ENCODE measurements at regions not wholly inside any gene's neighbourhood (a gene's known extent, or its start where the extent isn't known, plus 50 kb on each side); places are given as distances from the start of the nearest gene placed in this dataset.

DNA sequence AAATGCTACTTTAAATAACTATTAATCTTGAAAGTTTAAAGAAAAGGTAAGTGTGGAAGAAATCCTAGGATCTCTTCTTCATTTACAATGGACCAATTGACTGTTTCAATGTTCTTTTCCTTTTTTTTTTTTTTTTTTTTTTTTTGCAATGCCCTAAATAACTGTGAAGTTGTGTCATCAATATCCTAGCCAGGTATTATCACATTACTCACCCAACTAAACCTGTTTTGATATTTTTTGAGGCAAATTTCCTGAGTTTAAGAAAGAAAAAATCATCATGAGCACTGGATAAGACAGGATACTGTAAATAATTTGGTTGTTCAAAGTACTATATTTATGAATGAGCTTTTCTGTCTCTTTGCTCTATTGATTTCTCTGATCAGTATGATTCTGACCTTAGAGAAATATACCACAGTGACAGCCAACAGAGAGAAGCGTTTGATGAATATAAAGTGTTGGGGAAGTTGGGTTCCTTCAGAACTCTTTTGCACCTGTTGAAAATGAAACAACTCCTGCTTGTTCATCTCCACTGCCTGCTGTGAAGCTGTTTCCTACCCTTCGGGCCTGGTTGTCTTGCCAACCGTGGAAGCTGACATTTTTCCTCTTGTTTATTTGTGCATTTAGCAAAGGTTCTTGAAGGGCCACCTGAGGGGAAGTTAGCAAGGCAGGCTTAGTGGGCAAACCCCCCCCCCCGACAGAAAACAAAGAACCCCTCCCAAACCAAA, 1220.5 kb upstream of the SLC10A2 start:
- no peak overlapping the region for H3K27ac ChIP-seq
- H3K36me3 ChIP-seq, result no peaks in the 10 kb centered on the region
- TF ChIP-seq, protein P1, sequence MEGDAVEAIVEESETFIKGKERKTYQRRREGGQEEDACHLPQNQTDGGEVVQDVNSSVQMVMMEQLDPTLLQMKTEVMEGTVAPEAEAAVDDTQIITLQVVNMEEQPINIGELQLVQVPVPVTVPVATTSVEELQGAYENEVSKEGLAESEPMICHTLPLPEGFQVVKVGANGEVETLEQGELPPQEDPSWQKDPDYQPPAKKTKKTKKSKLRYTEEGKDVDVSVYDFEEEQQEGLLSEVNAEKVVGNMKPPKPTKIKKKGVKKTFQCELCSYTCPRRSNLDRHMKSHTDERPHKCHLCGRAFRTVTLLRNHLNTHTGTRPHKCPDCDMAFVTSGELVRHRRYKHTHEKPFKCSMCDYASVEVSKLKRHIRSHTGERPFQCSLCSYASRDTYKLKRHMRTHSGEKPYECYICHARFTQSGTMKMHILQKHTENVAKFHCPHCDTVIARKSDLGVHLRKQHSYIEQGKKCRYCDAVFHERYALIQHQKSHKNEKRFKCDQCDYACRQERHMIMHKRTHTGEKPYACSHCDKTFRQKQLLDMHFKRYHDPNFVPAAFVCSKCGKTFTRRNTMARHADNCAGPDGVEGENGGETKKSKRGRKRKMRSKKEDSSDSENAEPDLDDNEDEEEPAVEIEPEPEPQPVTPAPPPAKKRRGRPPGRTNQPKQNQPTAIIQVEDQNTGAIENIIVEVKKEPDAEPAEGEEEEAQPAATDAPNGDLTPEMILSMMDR (IDR thresholded peaks at IDR 0.05; ENCODE audit: low read depth, low read length), result no peak
- no peak overlapping the region for H3K4me3 ChIP-seq
- H3K4me1 ChIP-seq (ENCODE audit: low read depth), result no peaks in the 10 kb centered on the region
- H3K27me3 ChIP-seq, result no peaks in the 10 kb centered on the region
- H3K9me3 ChIP-seq (ENCODE audit: low read depth), result no peaks in the 10 kb centered on the region
- DNase-seq (ENCODE audit: low read depth in 1 of 2, low spot score in 1 of 2), result no peak

DNA sequence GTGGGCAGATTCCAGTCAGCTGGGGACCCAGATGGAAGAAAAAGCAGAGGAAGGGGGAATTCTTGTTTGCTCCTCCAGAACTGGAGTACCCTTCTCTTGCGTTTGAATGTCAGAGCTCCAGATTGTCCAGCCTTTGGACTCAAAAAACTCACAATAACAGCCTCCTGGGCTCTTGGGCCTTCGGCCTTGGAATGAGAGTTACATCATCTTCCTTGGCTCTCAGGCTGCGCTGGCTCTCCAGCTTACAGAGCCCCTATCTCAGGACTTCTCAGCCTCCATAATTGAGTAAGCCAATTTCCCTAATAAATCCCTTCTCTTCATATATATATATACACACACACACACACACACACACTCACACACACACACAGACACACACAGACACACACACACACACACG, 1215.7 kb upstream of the SLC10A2 start:
- TF ChIP-seq, protein P1 (IDR thresholded peaks at IDR 0.05; ENCODE audit: low read depth, low read length), result no peak
- no peak overlapping the region for H3K4me3 ChIP-seq

DNA sequence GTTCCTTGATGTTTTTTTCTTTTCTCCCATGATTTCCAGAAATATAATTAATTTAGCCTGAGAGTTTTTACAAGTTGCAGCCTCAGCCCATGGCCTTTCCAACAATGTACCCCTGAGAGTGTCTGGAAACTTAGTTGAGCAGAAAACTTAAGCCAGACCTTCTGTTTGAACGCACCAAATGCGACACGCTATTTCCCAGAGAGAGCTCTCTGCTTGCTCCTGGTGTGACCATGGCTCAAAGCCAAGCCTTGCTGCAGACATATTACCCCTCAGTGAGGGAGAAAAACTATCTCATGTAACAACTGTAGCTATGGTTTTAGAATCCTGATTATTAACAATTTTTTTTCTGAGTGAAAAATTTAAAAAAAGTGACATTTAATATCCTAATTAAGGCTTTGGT, 1204.5 kb upstream of the SLC10A2 start:
- Histone ChIP-seq H3K4me1 (ENCODE audit: low read depth) (no peaks in the 10 kb centered on the region), H3K4me3 (no peak overlapping the region), H3K36me3 (no peaks in the 10 kb centered on the region), H3K27ac (no peak overlapping the region), H3K9me3 (ENCODE audit: low read depth) (no peaks in the 10 kb centered on the region), H3K27me3 (no peaks in the 10 kb centered on the region)
- peak in 1 of 2 donors; percentile 13 for DNase-seq (ENCODE audit: low read depth in 1 of 2, low spot score in 1 of 2)
- TF ChIP-seq, protein P1 (IDR thresholded peaks at IDR 0.05; ENCODE audit: low read depth, low read length), result no peak

More for the DNA sequence above, 1215.7 kb upstream of the SLC10A2 start:
- no peaks in the 10 kb centered on the region for H3K36me3 ChIP-seq
- no peaks in the 10 kb centered on the region for H3K9me3 ChIP-seq (ENCODE audit: low read depth)
- no peaks in the 10 kb centered on the region for H3K4me1 ChIP-seq (ENCODE audit: low read depth)
- DNase-seq (ENCODE audit: low read depth in 1 of 2, low spot score in 1 of 2), result peak in 1 of 2 donors; percentile 56
- no peak overlapping the region for H3K27ac ChIP-seq
- H3K27me3 ChIP-seq, result no peaks in the 10 kb centered on the region

DNA sequence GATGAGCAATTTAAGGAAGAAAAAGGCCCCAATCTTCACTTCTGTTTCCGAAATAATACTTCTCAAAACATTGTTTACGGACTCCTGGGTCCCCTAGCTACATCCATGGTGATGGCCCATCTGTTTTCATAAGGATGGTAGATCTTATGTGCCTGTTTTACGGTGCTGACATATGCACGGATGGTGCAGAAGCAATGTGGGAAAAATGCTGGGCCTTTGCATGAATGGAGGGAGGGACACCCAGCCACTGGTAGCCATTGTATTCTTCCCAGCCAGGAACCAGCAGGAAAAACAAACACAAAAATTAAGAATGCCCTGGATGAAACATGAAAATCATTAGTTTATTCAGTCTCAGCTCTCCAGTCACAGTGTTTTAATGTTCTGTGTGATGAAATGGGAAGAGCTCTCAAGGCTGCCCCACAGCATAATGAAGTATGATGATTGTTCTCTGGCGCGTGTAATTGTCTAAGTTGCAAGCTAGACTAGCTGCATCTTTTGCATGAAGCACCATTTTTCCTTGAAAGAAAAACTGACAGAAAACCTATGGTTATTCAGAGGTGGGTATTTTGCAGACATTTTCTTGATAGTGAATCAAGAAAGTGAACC, 1201.1 kb upstream of the SLC10A2 start:
- TF ChIP-seq, protein P1 (IDR thresholded peaks at IDR 0.05; ENCODE audit: low read depth, low read length), result no peak
- no peaks in the 10 kb centered on the region for H3K27me3 ChIP-seq
- DNase-seq (ENCODE audit: low read depth in 1 of 2, low spot score in 1 of 2), result no peak
- H3K4me1 ChIP-seq (ENCODE audit: low read depth), result no peaks in the 10 kb centered on the region
- H3K36me3 ChIP-seq, result no peaks in the 10 kb centered on the region
- H3K27ac ChIP-seq, result no peak overlapping the region
- no peak overlapping the region for H3K4me3 ChIP-seq
- no peaks in the 10 kb centered on the region for H3K9me3 ChIP-seq (ENCODE audit: low read depth)

DNA sequence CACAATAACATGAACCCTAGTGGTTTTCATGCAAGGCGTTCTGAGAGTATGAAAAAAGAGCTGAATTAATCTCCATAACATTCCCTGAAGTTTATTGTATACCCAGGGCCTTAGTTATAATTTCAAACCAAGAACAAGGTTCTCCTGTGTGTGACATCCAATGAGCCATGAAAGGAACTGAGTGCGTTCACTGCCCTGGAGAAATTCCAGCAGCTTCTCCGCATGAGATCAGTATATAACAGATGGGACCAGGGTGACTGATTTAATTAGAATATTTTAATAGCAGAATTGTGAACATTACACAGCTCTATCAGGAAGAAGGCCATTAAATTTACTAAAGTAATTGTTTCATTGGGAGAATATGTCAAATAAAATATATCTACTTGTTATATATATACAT, 1190.5 kb upstream of the SLC10A2 start:
- no peaks in the 10 kb centered on the region for H3K9me3 ChIP-seq (ENCODE audit: low read depth)
- H3K27me3 ChIP-seq, result no peaks in the 10 kb centered on the region
- DNase-seq (ENCODE audit: low read depth in 1 of 2, low spot score in 1 of 2), result no peak
- H3K4me3 ChIP-seq, result no peak overlapping the region
- no peaks in the 10 kb centered on the region for H3K4me1 ChIP-seq (ENCODE audit: low read depth)
- TF ChIP-seq, protein P1 (IDR thresholded peaks at IDR 0.05; ENCODE audit: low read depth, low read length), result no peak
- no peaks in the 10 kb centered on the region for H3K36me3 ChIP-seq
- H3K27ac ChIP-seq, result no peak overlapping the region

Data from cardiac muscle cell (in vitro differentiated cells and primary cell).